ENCODE measurements at regions not wholly inside any gene's neighbourhood (a gene's known extent, or its start where the extent isn't known, plus 50 kb on each side); places are given as distances from the start of the nearest gene placed in this dataset.

- H3K4me1 ChIP-seq (ENCODE audit: control insufficient read depth, insufficient read depth, low read length): no peaks in the 10 kb centered on the region
- no peaks in the 10 kb centered on the region for H3K9me3 ChIP-seq (ENCODE audit: control insufficient read depth, insufficient read depth, low read depth, low read length)
- ChIA-PET POLR2A (no interaction called here), CTCF (no interaction called here)
- H3K4me3 ChIP-seq (ENCODE audit: low read depth, low read length): no peak overlapping the region
- no peak for TF ChIP-seq ZNF248 (tag by site-specific recombination; IDR thresholded peaks at IDR 0.05)
- no peak for TF ChIP-seq ZNF335 (tag by site-specific recombination; conservative IDR thresholded peaks at IDR 0.05)
- TF ChIP-seq PRDM1 (tag by site-specific recombination; IDR thresholded peaks at IDR 0.05): no peak
- no peak for TF ChIP-seq ZNF701 (tag by site-specific recombination; IDR thresholded peaks at IDR 0.05)
- TF ChIP-seq ZNF140 (tag by site-specific recombination; IDR thresholded peaks at IDR 0.05): no peak
- no peak for TF ChIP-seq ZNF571 (tag by site-specific recombination; IDR thresholded peaks at IDR 0.05)
- TF ChIP-seq ZBTB21 (tag by site-specific recombination; IDR thresholded peaks at IDR 0.05): no peak
- no peak for TF ChIP-seq ZNF292 (tag by site-specific recombination; IDR thresholded peaks at IDR 0.05; ENCODE audit: borderline replicate concordance, low read depth)
- TF ChIP-seq ZNF157 (tag by site-specific recombination; IDR thresholded peaks at IDR 0.05): no peak
- TF ChIP-seq ZNF510 (tag by site-specific recombination; IDR thresholded peaks at IDR 0.05; ENCODE audit: insufficient replicate concordance): no peak
- TF ChIP-seq FEZF1 (tag by site-specific recombination; IDR thresholded peaks at IDR 0.05): no peak
- TF ChIP-seq ZNF530 (tag by site-specific recombination; IDR thresholded peaks at IDR 0.05; ENCODE audit: low read depth): no peak
- TF ChIP-seq ZNF302 (tag by site-specific recombination; IDR thresholded peaks at IDR 0.05; ENCODE audit: low read depth): no peak
- H3K27ac ChIP-seq (ENCODE audit: extremely low read depth, low read depth, low read length): no peak overlapping the region
- H3K36me3 ChIP-seq (ENCODE audit: control insufficient read depth in 2 of 2, insufficient read depth in 1 of 2, low read length in 2 of 2): no peaks in the 10 kb centered on the region
These were observed 83.3 kb upstream of the GPRC5B start for GRCh38 chr16:19967963-19968362.

GRCh38 chr16:19967561-19967960 lies 82.9 kb upstream of the GPRC5B start:
- CTCF ChIA-PET: no interaction called here
- no peaks in the 10 kb centered on the region for H3K4me1 ChIP-seq (ENCODE audit: control insufficient read depth, insufficient read depth, low read length)
- no peaks in the 10 kb centered on the region for H3K9me3 ChIP-seq (ENCODE audit: control insufficient read depth, insufficient read depth, low read depth, low read length)
- H3K4me3 ChIP-seq (ENCODE audit: low read depth, low read length): no peak overlapping the region
- POLR2A ChIA-PET: no interaction called here
- H3K36me3 ChIP-seq (ENCODE audit: control insufficient read depth in 2 of 2, insufficient read depth in 1 of 2, low read length in 2 of 2): no peaks in the 10 kb centered on the region
- H3K27ac ChIP-seq (ENCODE audit: extremely low read depth, low read depth, low read length): no peak overlapping the region
- TF ChIP-seq HOXC10 (CRISPR knock-in tag; IDR thresholded peaks at IDR 0.05) (no peak), ZBTB49 (tag by site-specific recombination; IDR thresholded peaks at IDR 0.05; ENCODE audit: low read depth) (no peak), ZNF416 (tag by site-specific recombination; IDR thresholded peaks at IDR 0.05) (no peak), SALL2 (tag by site-specific recombination; IDR thresholded peaks at IDR 0.05; ENCODE audit: borderline replicate concordance) (no peak), ZEB2 (tag by site-specific recombination; IDR thresholded peaks at IDR 0.05) (no peak), GLI2 (tag by site-specific recombination; IDR thresholded peaks at IDR 0.05; ENCODE audit: borderline replicate concordance, low read depth) (no peak), ZNF132 (tag by site-specific recombination; IDR thresholded peaks at IDR 0.05; ENCODE audit: borderline replicate concordance) (no peak), ZIC2 (tag by site-specific recombination; IDR thresholded peaks at IDR 0.05) (no peak), ZNF311 (tag by site-specific recombination; IDR thresholded peaks at IDR 0.05; ENCODE audit: borderline replicate concordance) (no peak), ZNF513 (tag by site-specific recombination; IDR thresholded peaks at IDR 0.05) (no peak), ZNF768 (tag by site-specific recombination; IDR thresholded peaks at IDR 0.05) (no peak), BCL11B (tag by site-specific recombination; IDR thresholded peaks at IDR 0.05; ENCODE audit: low read depth) (no peak), ZNF350 (tag by site-specific recombination; IDR thresholded peaks at IDR 0.05) (no peak), ZNF362 (tag by site-specific recombination; IDR thresholded peaks at IDR 0.05) (no peak)
- TF ChIP-seq, protein P1, sequence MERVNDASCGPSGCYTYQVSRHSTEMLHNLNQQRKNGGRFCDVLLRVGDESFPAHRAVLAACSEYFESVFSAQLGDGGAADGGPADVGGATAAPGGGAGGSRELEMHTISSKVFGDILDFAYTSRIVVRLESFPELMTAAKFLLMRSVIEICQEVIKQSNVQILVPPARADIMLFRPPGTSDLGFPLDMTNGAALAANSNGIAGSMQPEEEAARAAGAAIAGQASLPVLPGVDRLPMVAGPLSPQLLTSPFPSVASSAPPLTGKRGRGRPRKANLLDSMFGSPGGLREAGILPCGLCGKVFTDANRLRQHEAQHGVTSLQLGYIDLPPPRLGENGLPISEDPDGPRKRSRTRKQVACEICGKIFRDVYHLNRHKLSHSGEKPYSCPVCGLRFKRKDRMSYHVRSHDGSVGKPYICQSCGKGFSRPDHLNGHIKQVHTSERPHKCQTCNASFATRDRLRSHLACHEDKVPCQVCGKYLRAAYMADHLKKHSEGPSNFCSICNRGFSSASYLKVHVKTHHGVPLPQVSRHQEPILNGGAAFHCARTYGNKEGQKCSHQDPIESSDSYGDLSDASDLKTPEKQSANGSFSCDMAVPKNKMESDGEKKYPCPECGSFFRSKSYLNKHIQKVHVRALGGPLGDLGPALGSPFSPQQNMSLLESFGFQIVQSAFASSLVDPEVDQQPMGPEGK (tag by site-specific recombination; IDR thresholded peaks at IDR 0.05): no peak
- TF ChIP-seq, protein P2, sequence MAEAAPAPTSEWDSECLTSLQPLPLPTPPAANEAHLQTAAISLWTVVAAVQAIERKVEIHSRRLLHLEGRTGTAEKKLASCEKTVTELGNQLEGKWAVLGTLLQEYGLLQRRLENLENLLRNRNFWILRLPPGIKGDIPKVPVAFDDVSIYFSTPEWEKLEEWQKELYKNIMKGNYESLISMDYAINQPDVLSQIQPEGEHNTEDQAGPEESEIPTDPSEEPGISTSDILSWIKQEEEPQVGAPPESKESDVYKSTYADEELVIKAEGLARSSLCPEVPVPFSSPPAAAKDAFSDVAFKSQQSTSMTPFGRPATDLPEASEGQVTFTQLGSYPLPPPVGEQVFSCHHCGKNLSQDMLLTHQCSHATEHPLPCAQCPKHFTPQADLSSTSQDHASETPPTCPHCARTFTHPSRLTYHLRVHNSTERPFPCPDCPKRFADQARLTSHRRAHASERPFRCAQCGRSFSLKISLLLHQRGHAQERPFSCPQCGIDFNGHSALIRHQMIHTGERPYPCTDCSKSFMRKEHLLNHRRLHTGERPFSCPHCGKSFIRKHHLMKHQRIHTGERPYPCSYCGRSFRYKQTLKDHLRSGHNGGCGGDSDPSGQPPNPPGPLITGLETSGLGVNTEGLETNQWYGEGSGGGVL (tag by site-specific recombination; IDR thresholded peaks at IDR 0.05): no peak

Data from HEK293 (cell line).